GM12878 (cell line): ENCODE measurements at regions not wholly inside any gene's neighbourhood (a gene's known extent, or its start where the extent isn't known, plus 50 kb on each side); places are given as distances from the start of the nearest gene placed in this dataset.

ENCODE experiments used
- DPF2 ChIP-seq: fragments of 450-650 bp; IDR thresholded peaks from 2 replicates; pipeline ENCODE4 v1.6.1; 2017; ENCODE audit warnings: mild to moderate bottlenecking
- EP300 ChIP-seq, 2 experiments: fragments of 150-350 bp in 1 of 2; IDR thresholded peaks; 2 replicates each; pipeline ENCODE4 v1.6.1; 2011 to 2012; ENCODE audit warnings: low read depth in 2 of 2, low read length in 2 of 2, borderline replicate concordance in 1 of 2, improper control_type of control experiment in 1 of 2, inconsistent platforms in 1 of 2; ENCODE audit not compliant: control insufficient read depth in 1 of 2
- EZH2 ChIP-seq: IDR thresholded peaks from 2 replicates; pipeline ENCODE4 v1.6.1; 2012; ENCODE audit warnings: low read depth, mild to moderate bottlenecking, control low read depth, inconsistent platforms, low read length, borderline replicate concordance; ENCODE audit not compliant: control insufficient read depth
- POLR2A ChIP-seq: IDR thresholded peaks from 2 replicates; pipeline ENCODE4 v1.6.1; 2011; ENCODE audit warnings: low read depth, mild to moderate bottlenecking, low read length
- ZNF24 ChIP-seq: fragments of 450-650 bp; IDR thresholded peaks from 2 replicates; pipeline ENCODE4 v1.6.1; 2017; ENCODE audit warnings: antibody characterized with exemption, mild to moderate bottlenecking
- TF ChIP-seq, protein P1 (sequence below), 3 experiments: IDR thresholded peaks in 2 of 3; conservative IDR thresholded peaks in 1 of 3; 2 replicates each; pipeline ENCODE4 v1.5.1; 2011; ENCODE audit warnings: low read depth in 3 of 3, low read length in 3 of 3, mild to moderate bottlenecking in 3 of 3, control low read depth in 2 of 3, moderate library complexity in 2 of 3, inconsistent platforms in 1 of 3, mixed read lengths in 1 of 3; ENCODE audit not compliant: control insufficient read depth in 2 of 3, insufficient read depth in 1 of 3; ENCODE audit errors: extremely low read depth in 1 of 3
- TF ChIP-seq, protein P2 (sequence below): fragments of 450-650 bp; IDR thresholded peaks from 2 replicates; pipeline ENCODE4 v1.6.1; 2016; ENCODE audit warnings: mild to moderate bottlenecking

DNA sequence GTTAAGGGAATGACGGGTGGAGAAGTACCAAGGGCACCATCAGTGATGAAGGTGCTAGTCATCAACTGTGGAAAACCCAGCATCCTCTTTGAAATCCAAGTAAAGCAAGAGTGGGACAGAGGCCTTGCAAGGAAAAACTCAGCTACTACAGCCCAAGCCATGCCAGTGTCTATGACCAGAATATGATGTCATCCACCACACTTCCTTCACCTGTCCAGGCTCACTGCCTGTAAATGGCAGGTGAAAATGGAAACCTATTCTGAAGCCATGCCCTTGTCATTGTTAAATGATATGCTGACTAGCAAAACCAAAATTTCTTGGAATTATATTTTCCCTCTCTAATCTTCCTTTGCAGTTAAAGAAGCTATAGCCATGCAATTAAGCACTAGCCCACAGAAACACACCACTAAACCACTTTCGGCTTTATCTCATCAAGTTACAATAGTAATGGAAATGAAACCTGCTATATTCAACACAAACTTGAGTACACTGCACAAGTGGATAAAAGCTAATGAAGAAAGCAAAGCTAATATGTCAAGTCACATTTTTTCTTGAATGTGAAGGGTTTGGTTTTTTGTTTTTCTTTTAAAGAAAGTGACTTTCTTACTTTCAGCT is 96.3 kb upstream of the RALGPS2 start:
- TF ChIP-seq EZH2 (no peak), DPF2 (no peak), ZNF24 (no peak), EP300 (IDR thresholded peaks at IDR 0.05; ENCODE audit: borderline replicate concordance in 1 of 2, control insufficient read depth in 1 of 2, low read depth in 2 of 2, low read length in 2 of 2) (no peak), POLR2A (no peak)
- TF ChIP-seq, protein P1, sequence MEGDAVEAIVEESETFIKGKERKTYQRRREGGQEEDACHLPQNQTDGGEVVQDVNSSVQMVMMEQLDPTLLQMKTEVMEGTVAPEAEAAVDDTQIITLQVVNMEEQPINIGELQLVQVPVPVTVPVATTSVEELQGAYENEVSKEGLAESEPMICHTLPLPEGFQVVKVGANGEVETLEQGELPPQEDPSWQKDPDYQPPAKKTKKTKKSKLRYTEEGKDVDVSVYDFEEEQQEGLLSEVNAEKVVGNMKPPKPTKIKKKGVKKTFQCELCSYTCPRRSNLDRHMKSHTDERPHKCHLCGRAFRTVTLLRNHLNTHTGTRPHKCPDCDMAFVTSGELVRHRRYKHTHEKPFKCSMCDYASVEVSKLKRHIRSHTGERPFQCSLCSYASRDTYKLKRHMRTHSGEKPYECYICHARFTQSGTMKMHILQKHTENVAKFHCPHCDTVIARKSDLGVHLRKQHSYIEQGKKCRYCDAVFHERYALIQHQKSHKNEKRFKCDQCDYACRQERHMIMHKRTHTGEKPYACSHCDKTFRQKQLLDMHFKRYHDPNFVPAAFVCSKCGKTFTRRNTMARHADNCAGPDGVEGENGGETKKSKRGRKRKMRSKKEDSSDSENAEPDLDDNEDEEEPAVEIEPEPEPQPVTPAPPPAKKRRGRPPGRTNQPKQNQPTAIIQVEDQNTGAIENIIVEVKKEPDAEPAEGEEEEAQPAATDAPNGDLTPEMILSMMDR (IDR thresholded peaks at IDR 0.05 in 2 of 3, conservative IDR thresholded peaks at IDR 0.05 in 1 of 3; ENCODE audit: control insufficient read depth in 2 of 3, extremely low read depth in 1 of 3, insufficient read depth in 1 of 3, low read depth in 3 of 3, low read length in 3 of 3): no peak
- TF ChIP-seq, protein P2, sequence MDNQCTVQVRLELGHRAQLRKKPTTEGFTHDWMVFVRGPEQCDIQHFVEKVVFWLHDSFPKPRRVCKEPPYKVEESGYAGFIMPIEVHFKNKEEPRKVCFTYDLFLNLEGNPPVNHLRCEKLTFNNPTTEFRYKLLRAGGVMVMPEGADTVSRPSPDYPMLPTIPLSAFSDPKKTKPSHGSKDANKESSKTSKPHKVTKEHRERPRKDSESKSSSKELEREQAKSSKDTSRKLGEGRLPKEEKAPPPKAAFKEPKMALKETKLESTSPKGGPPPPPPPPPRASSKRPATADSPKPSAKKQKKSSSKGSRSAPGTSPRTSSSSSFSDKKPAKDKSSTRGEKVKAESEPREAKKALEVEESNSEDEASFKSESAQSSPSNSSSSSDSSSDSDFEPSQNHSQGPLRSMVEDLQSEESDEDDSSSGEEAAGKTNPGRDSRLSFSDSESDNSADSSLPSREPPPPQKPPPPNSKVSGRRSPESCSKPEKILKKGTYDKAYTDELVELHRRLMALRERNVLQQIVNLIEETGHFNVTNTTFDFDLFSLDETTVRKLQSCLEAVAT: no peak
